ENCODE measurements at regions not wholly inside any gene's neighbourhood (a gene's known extent, or its start where the extent isn't known, plus 50 kb on each side); places are given as distances from the start of the nearest gene placed in this dataset.

DNA sequence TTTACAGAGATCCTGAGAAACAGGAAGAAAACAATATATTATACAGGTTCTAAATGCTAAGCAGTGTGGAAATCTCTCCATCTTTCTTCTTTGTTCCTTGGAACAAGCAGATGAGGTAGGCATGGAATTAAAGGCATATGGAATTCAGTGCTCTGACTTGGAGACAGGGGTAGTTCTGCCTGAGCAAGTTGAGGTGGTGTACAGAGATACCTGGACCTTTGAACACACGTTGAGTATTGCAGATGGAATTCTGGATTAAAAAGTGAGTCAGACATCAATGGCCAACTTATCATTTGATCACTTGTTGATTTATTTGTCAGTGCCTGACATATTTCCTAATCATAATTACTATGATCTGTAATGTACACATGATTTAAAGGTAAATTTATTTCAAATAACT lies 293.9 kb upstream of the IRX4 start:
- H3K27me3 ChIP-seq (ENCODE audit: insufficient read depth, low read length): peaks cover 30% of the 10 kb centered on the region
- no peaks in the 10 kb centered on the region for H3K36me3 ChIP-seq (ENCODE audit: control insufficient read depth in 1 of 2, insufficient read depth in 2 of 2, low read length in 2 of 2)
- ChIA-PET CTCF (no interaction called here), RAD21 (ENCODE audit: low non-redundant PET in 1 of 2, low total read pairs in 2 of 2, uncharacterized antibody in 2 of 2, unreplicated experiment in 2 of 2) (no interaction called here), POLR2A (no interaction called here)
- no peak overlapping the region for H3K4me2 ChIP-seq (ENCODE audit: low read length)
- 0 out of 4 replicates have a peak, but pooled peaks cover 0 to 3% of the 10 kb centered on the region in 2 experiments for H3K4me1 ChIP-seq (ENCODE audit: control insufficient read depth in 1 of 2, insufficient read depth in 2 of 2, low read length in 2 of 2)
- H3K79me2 ChIP-seq (ENCODE audit: insufficient read depth, low read length): no peaks in the 10 kb centered on the region
- DNase-seq (ENCODE audit: low read depth, low spot score) (no peak), ATAC-seq (peak; percentile 44; the same call in 1 of the 2 replicates)
- no peak overlapping the region for H2AFZ ChIP-seq (ENCODE audit: low read depth, low read length, poor library complexity, severe bottlenecking)
- no peaks in the 10 kb centered on the region for H4K20me1 ChIP-seq (ENCODE audit: insufficient read depth)
- no peaks in the 10 kb centered on the region for H3K9me3 ChIP-seq (ENCODE audit: control insufficient read depth in 1 of 2, insufficient read depth in 1 of 2, low read depth in 1 of 2, low read length in 2 of 2)
- no peak overlapping the region for H3K9ac ChIP-seq (ENCODE audit: low read length)
- intact Hi-C loops (cut with micrococcal nuclease): no loop called here
- no peaks in the 10 kb centered on the region for H3K9me2 ChIP-seq (ENCODE audit: insufficient read depth)
- no peak overlapping the region for H3K27ac ChIP-seq (ENCODE audit: low read depth, low read length)
- BruUV-seq (replicated peaks): no TSS peak
- no peak for TF ChIP-seq CEBPB (IDR thresholded peaks at IDR 0.05; ENCODE audit: low read depth)
- TF ChIP-seq, protein P1, sequence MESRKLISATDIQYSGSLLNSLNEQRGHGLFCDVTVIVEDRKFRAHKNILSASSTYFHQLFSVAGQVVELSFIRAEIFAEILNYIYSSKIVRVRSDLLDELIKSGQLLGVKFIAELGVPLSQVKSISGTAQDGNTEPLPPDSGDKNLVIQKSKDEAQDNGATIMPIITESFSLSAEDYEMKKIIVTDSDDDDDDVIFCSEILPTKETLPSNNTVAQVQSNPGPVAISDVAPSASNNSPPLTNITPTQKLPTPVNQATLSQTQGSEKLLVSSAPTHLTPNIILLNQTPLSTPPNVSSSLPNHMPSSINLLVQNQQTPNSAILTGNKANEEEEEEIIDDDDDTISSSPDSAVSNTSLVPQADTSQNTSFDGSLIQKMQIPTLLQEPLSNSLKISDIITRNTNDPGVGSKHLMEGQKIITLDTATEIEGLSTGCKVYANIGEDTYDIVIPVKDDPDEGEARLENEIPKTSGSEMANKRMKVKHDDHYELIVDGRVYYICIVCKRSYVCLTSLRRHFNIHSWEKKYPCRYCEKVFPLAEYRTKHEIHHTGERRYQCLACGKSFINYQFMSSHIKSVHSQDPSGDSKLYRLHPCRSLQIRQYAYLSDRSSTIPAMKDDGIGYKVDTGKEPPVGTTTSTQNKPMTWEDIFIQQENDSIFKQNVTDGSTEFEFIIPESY (IDR thresholded peaks at IDR 0.05; ENCODE audit: extremely low read depth, insufficient replicate concordance, low read length): no peak
- no peak for TF ChIP-seq ZFX (IDR thresholded peaks at IDR 0.05)
- TF ChIP-seq SRF (IDR thresholded peaks at IDR 0.05; ENCODE audit: low read depth): no peak
- TF ChIP-seq EZH2 (IDR thresholded peaks at IDR 0.05): no peak
- no peak for TF ChIP-seq CBX3 (IDR thresholded peaks at IDR 0.05; ENCODE audit: low read depth)
- TF ChIP-seq, protein P2, sequence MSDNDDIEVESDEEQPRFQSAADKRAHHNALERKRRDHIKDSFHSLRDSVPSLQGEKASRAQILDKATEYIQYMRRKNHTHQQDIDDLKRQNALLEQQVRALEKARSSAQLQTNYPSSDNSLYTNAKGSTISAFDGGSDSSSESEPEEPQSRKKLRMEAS (IDR thresholded peaks at IDR 0.05): no peak
- no peak for TF ChIP-seq SIN3A (IDR thresholded peaks at IDR 0.05; ENCODE audit: low read depth)
- no peak for TF ChIP-seq SP1 (IDR thresholded peaks at IDR 0.05; ENCODE audit: low read depth)
- TF ChIP-seq, protein P3, sequence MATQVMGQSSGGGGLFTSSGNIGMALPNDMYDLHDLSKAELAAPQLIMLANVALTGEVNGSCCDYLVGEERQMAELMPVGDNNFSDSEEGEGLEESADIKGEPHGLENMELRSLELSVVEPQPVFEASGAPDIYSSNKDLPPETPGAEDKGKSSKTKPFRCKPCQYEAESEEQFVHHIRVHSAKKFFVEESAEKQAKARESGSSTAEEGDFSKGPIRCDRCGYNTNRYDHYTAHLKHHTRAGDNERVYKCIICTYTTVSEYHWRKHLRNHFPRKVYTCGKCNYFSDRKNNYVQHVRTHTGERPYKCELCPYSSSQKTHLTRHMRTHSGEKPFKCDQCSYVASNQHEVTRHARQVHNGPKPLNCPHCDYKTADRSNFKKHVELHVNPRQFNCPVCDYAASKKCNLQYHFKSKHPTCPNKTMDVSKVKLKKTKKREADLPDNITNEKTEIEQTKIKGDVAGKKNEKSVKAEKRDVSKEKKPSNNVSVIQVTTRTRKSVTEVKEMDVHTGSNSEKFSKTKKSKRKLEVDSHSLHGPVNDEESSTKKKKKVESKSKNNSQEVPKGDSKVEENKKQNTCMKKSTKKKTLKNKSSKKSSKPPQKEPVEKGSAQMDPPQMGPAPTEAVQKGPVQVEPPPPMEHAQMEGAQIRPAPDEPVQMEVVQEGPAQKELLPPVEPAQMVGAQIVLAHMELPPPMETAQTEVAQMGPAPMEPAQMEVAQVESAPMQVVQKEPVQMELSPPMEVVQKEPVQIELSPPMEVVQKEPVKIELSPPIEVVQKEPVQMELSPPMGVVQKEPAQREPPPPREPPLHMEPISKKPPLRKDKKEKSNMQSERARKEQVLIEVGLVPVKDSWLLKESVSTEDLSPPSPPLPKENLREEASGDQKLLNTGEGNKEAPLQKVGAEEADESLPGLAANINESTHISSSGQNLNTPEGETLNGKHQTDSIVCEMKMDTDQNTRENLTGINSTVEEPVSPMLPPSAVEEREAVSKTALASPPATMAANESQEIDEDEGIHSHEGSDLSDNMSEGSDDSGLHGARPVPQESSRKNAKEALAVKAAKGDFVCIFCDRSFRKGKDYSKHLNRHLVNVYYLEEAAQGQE (IDR thresholded peaks at IDR 0.05; ENCODE audit: low read depth): no peak
- TF ChIP-seq TCF7L2 (IDR thresholded peaks at IDR 0.05; ENCODE audit: borderline replicate concordance, extremely low read depth, insufficient read depth, insufficient read length): no peak
- no peak overlapping the region for H3K4me3 ChIP-seq (replicated peaks in 1 of 2; ENCODE audit: low read depth in 1 of 2, low read length in 2 of 2)

All from HCT116 (cell line).